GM20000 (cell line): ENCODE measurements at regions not wholly inside any gene's neighbourhood (a gene's known extent, or its start where the extent isn't known, plus 50 kb on each side); places are given as distances from the start of the nearest gene placed in this dataset.

Experiments used
- DNase-seq: peaks from one replicate; pipeline ENCODE4 v3.0.0; 2012; ENCODE audit warnings: low spot score
- TF ChIP-seq, protein P1 (sequence below): IDR thresholded peaks from 2 replicates; pipeline ENCODE4 v1.5.1; 2012; ENCODE audit warnings: mild to moderate bottlenecking, control low read depth; ENCODE audit errors: extremely low read depth, missing control alignments

DNA sequence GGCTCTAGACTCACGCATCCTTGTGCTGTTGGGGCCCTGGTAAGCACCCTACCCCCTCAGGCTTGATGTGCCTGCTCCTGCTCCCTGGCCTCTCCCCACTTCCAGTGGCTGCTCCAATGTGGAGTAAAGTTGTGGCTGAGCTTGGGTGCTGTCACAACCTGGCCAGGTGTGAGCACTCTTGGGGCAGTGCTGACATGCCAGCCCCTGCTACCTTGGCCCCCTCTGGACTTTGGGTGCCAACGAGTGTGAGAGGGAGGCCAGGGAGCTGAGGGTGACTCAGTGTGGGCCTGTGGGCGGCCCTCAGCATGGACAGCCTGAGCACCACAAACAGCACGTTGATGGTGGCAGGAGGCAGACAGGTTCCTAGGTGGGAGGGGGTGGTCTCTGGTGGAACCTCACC, 870.2 kb upstream of the C9orf72 start:
- TF ChIP-seq, protein P1, sequence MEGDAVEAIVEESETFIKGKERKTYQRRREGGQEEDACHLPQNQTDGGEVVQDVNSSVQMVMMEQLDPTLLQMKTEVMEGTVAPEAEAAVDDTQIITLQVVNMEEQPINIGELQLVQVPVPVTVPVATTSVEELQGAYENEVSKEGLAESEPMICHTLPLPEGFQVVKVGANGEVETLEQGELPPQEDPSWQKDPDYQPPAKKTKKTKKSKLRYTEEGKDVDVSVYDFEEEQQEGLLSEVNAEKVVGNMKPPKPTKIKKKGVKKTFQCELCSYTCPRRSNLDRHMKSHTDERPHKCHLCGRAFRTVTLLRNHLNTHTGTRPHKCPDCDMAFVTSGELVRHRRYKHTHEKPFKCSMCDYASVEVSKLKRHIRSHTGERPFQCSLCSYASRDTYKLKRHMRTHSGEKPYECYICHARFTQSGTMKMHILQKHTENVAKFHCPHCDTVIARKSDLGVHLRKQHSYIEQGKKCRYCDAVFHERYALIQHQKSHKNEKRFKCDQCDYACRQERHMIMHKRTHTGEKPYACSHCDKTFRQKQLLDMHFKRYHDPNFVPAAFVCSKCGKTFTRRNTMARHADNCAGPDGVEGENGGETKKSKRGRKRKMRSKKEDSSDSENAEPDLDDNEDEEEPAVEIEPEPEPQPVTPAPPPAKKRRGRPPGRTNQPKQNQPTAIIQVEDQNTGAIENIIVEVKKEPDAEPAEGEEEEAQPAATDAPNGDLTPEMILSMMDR = no peak
- no peak for DNase-seq

DNA sequence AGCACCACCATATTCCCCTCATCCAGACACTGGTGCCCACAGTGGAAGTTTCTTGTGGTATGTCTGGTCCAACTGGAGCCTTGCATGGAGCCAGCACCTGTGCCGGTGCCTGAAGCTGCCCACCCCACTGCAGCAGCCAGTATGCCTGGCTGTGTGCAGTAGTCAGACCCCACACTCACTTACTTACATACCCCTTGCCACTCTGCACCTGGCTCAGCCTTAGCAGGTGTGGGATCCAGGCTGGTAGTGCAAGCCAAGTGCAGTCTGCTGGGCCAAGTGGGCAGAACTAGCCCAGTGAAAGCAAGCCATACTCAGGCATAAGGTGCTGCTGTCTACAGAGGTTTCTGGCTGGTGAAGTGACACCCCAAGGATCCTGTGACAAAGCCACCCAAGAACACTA, 871.4 kb upstream of the C9orf72 start:
- TF ChIP-seq, protein P1 = no peak
- DNase-seq = no peak

DNA sequence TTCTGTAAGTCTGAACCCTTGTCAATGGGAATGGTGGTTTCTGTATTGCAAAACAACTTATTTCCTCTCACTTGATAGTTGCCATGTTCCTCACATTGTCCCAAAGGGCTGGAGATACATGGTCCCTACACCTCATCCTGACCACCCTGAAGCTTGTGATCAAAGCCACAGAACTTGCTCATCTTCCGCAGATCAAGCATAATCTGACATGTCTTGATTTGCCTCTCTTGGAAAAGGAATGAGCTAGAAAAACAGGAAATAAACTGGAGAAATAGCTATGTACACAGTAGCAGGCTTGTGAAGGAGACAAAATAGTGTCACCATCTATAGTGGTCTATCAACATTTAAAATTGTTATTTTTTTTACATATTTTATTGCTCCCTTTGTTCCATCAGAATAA, 871.9 kb upstream of the C9orf72 start:
- no peak for DNase-seq
- TF ChIP-seq, protein P1 = no peak

DNA sequence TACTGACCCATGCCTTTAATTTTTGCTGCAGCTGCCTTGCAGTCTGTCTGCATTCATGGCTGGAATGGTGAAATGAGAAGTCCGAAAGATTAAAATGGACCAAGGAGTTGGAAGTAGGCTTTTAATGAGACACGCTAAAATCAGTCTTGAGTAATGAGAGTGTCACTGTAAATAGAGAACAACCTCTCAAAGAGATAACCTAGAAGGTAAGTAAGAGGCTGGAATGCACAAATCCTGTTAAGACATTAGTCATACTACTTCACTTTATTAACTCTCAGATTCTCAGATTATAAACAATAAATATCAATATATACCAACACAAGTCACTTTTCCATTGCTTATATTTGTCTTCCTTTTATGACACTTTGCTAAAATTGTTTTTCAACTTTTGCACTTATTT, 880.6 kb upstream of the C9orf72 start:
- TF ChIP-seq, protein P1 = no peak
- DNase-seq = no peak

DNA sequence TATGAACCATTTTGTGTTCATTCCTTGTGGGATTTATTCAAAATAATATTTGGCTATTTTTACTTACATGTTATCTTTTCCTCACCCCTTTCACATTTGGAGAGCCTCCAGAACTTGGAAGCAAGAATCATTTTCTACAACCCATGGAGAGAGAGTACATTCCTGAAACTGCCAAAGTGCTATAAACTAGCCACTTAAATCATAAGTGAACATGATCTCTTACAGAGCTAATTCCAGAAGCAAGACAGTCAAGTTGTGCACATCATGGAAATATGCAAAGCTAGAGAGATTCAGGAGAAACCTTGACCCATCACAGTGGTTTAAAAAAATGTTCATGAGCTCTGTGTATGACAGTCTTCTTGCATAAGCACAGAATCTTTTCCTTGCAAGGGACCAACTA, 883.6 kb upstream of the C9orf72 start:
- TF ChIP-seq, protein P1 = no peak
- no peak for DNase-seq

DNA sequence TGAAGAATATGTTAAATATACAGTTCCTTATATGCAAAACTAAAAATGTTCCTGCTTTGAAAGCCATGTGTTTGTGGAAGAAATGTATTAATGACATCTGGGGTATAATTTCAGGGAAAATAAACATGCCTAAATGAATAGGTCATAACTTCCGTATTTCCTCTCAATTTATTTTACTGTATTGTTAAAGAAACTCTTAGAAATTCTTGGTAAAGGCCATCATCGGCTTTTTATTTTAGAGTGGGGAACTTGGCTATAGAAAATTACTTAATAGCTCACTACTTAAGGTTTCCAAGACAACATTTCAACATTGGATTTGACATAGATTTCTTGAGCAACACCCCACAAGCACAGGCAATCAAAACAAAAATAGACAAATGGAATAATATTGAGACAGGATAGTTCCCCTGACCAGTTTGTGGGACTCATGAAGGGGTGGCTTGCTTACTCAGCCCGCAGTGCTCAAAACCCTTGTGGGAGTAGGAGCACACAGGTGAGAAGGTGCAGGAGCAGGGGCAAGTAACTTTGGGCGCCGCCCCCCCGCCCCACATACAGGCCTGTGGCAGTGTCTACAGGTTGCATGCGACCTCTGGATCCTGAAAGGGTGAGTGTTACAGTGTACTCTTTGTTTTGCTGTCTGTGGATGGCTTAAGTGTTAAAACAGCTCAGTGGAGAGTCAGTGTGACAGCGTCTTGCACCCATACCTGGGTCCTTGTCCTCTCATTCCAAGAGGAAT, 891.4 kb upstream of the C9orf72 start:
- no peak for DNase-seq
- TF ChIP-seq, protein P1 = no peak

DNA sequence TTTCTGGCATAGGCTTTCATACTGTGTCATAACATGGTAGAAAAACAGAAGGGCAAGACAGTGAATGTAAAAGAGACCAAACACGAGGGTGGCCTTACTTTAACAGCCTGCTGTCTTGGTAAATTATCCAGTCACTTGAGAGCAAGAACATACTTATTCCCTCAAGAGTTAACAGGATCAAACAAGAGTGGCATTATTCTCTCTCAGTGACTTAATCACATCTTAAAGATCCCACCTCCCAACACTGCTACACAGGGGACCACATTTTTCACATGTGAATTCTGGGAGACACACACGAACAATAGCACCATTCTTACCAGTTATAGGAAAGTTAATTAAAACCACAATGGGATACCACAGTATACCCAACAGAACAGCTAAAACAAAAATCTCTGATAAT, 898.0 kb upstream of the C9orf72 start:
- DNase-seq = no peak

More for the DNA sequence above, 898.0 kb upstream of the C9orf72 start:
- TF ChIP-seq, protein P1 = no peak
